K562 (cell line): ENCODE measurements at regions not wholly inside any gene's neighbourhood (a gene's known extent, or its start where the extent isn't known, plus 50 kb on each side); places are given as distances from the start of the nearest gene placed in this dataset.

Source experiments
- AFF4 ChIP-seq: sonication (generic); formaldehyde crosslinking; IDR thresholded peaks from 2 replicates; pipeline ENCODE4 v1.8.0; 2023; ENCODE audit warnings: mild to moderate bottlenecking, missing genetic modification reagents
- CBX2 ChIP-seq: fragments of 200-600 bp; sonication (generic); IDR thresholded peaks from one replicate; pipeline ENCODE4 v1.6.1; 2012; ENCODE audit warnings: mild to moderate bottlenecking, low read length, inconsistent platforms; ENCODE audit not compliant: insufficient read depth, poor library complexity, severe bottlenecking
- DEAF1 ChIP-seq: fragments of 450-650 bp; formaldehyde crosslinking; IDR thresholded peaks from 2 replicates; pipeline ENCODE4 v1.4.0; 2020; ENCODE audit warnings: mild to moderate bottlenecking, moderate library complexity
- E2F6 ChIP-seq, 2 experiments: IDR thresholded peaks; 2 replicates each; pipeline ENCODE4 v1.6.1; 2011; ENCODE audit warnings: borderline replicate concordance in 1 of 2, control low read depth in 1 of 2, low read depth in 1 of 2, low read length in 1 of 2, mild to moderate bottlenecking in 1 of 2, mixed read lengths in 1 of 2, moderate library complexity in 1 of 2; ENCODE audit not compliant: insufficient read depth in 1 of 2, insufficient read length in 1 of 2, poor library complexity in 1 of 2, severe bottlenecking in 1 of 2; ENCODE audit errors: extremely low read depth in 1 of 2
- ELK1 ChIP-seq: sonication (generic); formaldehyde crosslinking; IDR thresholded peaks from 2 replicates; pipeline ENCODE4 v1.8.1; 2022; ENCODE audit warnings: missing genetic modification reagents
- MLLT1 ChIP-seq, 2 experiments: fragments of 450-650 bp; IDR thresholded peaks; 2 replicates each; pipeline ENCODE4 v1.6.1; 2016
- POLR3A ChIP-seq: IDR thresholded peaks from 2 replicates; pipeline ENCODE4 v1.6.1; 2011; ENCODE audit warnings: borderline replicate concordance, mild to moderate bottlenecking, moderate library complexity; ENCODE audit not compliant: insufficient read length, insufficient read depth; ENCODE audit errors: extremely low read depth
- RB1 ChIP-seq: fragments of 450-650 bp; IDR thresholded peaks from 2 replicates; pipeline ENCODE4 v1.6.1; 2017; ENCODE audit warnings: low read depth, mild to moderate bottlenecking
- TBL1XR1 ChIP-seq, 2 experiments: IDR thresholded peaks; 2 replicates each; pipeline ENCODE4 v1.6.1; 2012; ENCODE audit warnings: improper control_type of control experiment in 2 of 2, low read length in 2 of 2, mild to moderate bottlenecking in 1 of 2
- TRIM25 ChIP-seq: fragments of 450-650 bp; IDR thresholded peaks from 2 replicates; pipeline ENCODE4 v1.7.0; 2016; ENCODE audit warnings: borderline replicate concordance
- ZNF77 ChIP-seq: fragments of 250-450 bp; sonication (Bioruptor Pico); IDR thresholded peaks from 2 replicates; pipeline ENCODE4 v1.5.0; 2020

GRCh38 chr6:27139756-27140579 lies 107.5 kb upstream of the PRSS16 start (continued):
- TF ChIP-seq ELK1 (CRISPR knock-in tag) (no peak), ZNF77 (CRISPR knock-in tag) (0 out of 2 replicates have a peak, but pooled peaks have one; percentile 35), TRIM25 (no peak), E2F6 (IDR thresholded peaks at IDR 0.05; ENCODE audit: borderline replicate concordance in 1 of 2, extremely low read depth in 1 of 2, insufficient read depth in 1 of 2, insufficient read length in 1 of 2, low read depth in 1 of 2, low read length in 1 of 2, poor library complexity in 1 of 2, severe bottlenecking in 1 of 2) (no peak), MLLT1 (IDR thresholded peaks at IDR 0.05) (peak in 1 of 2 experiments; percentile 82), POLR3A (no peak), DEAF1 (no peak), AFF4 (CRISPR knock-in tag) (no peak; the same call in 1 of the 2 replicates), CBX2 (no peak), RB1 (peak; percentile 8; the same call in 1 of the 2 replicates), TBL1XR1 (IDR thresholded peaks at IDR 0.05; ENCODE audit: low read length in 2 of 2) (peak in 1 of 2 experiments; percentile 5; a peak in 1 of 4 replicates)
